Hepatocyte (in vitro differentiated cells): ENCODE measurements at regions not wholly inside any gene's neighbourhood (a gene's known extent, or its start where the extent isn't known, plus 50 kb on each side); places are given as distances from the start of the nearest gene placed in this dataset.

Experiments
- DNase-seq: peaks from one replicate; pipeline ENCODE4 v3.0.0-alpha.2; 2016; ENCODE audit warnings: low spot score
- H2AFZ ChIP-seq: fragments of 200-600 bp; sonication (generic); 2 replicates; pipeline ENCODE4 v1.6.0; 2016; ENCODE audit warnings: antibody characterized with exemption, mild to moderate bottlenecking
- H3K27ac ChIP-seq: fragments of 200-600 bp; sonication (generic); 2 replicates; pipeline ENCODE4 v1.5.1; 2016; ENCODE audit warnings: mild to moderate bottlenecking
- H3K27me3 ChIP-seq: fragments of 200-600 bp; sonication (generic); 2 replicates; pipeline ENCODE4 v1.6.1; 2016
- H3K36me3 ChIP-seq: fragments of 200-600 bp; sonication (generic); replicated peaks from 2 replicates; pipeline ENCODE4 v1.5.1; 2016; ENCODE audit warnings: low read depth; ENCODE audit not compliant: insufficient read depth
- H3K4me1 ChIP-seq: fragments of 200-600 bp; sonication (generic); 2 replicates; pipeline ENCODE4 v1.5.1; 2016; ENCODE audit warnings: mild to moderate bottlenecking, moderate library complexity; ENCODE audit not compliant: insufficient read depth
- H3K4me2 ChIP-seq: fragments of 200-600 bp; sonication (generic); 2 replicates; pipeline ENCODE4 v1.6.0; 2016
- H3K4me3 ChIP-seq: fragments of 200-600 bp; sonication (generic); 2 replicates; pipeline ENCODE4 v1.5.1; 2016; ENCODE audit warnings: mild to moderate bottlenecking
- H3K79me2 ChIP-seq: fragments of 200-600 bp; sonication (generic); 2 replicates; pipeline ENCODE4 v1.6.0; 2017; ENCODE audit warnings: mild to moderate bottlenecking
- H3K9me2 ChIP-seq: fragments of 200-600 bp; sonication (generic); replicated peaks from 2 replicates; pipeline ENCODE4 v1.6.0; 2017; ENCODE audit warnings: mild to moderate bottlenecking; ENCODE audit not compliant: insufficient read depth
- H3K9me3 ChIP-seq: fragments of 200-600 bp; sonication (generic); 2 replicates; pipeline ENCODE4 v1.5.1; 2016; ENCODE audit warnings: low read depth, mild to moderate bottlenecking
- H4K20me1 ChIP-seq: fragments of 200-600 bp; sonication (generic); 2 replicates; pipeline ENCODE4 v1.6.0; 2016; ENCODE audit warnings: mild to moderate bottlenecking; ENCODE audit not compliant: insufficient read depth, poor library complexity, severe bottlenecking
- EZH2 ChIP-seq: fragments of 200-600 bp; sonication (generic); IDR thresholded peaks from 2 replicates; pipeline ENCODE4 v1.6.1; 2016; ENCODE audit warnings: antibody characterized with exemption, mild to moderate bottlenecking, borderline replicate concordance
- EZH2phosphoT487 ChIP-seq: fragments of 200-600 bp; sonication (generic); IDR thresholded peaks from one replicate; pipeline ENCODE4 v1.6.1; 2018; ENCODE audit warnings: antibody characterized with exemption, mild to moderate bottlenecking, low read depth, moderate library complexity; ENCODE audit not compliant: unreplicated experiment, severe bottlenecking
- WGBS: methylation state at CpG from one replicate; pipeline ENCODE4 v1.1.6; 2016; ENCODE audit warnings: low lambda C conversion rate; ENCODE audit errors: missing lambda C conversion rate; 5-methylcytosine and 5-hydroxymethylcytosine counted together
- TF ChIP-seq, protein P1 (sequence below): fragments of 200-600 bp; sonication (generic); IDR thresholded peaks from 2 replicates; pipeline ENCODE4 v1.5.1; 2016; ENCODE audit warnings: antibody characterized with exemption, mild to moderate bottlenecking; ENCODE audit not compliant: poor library complexity

DNA sequence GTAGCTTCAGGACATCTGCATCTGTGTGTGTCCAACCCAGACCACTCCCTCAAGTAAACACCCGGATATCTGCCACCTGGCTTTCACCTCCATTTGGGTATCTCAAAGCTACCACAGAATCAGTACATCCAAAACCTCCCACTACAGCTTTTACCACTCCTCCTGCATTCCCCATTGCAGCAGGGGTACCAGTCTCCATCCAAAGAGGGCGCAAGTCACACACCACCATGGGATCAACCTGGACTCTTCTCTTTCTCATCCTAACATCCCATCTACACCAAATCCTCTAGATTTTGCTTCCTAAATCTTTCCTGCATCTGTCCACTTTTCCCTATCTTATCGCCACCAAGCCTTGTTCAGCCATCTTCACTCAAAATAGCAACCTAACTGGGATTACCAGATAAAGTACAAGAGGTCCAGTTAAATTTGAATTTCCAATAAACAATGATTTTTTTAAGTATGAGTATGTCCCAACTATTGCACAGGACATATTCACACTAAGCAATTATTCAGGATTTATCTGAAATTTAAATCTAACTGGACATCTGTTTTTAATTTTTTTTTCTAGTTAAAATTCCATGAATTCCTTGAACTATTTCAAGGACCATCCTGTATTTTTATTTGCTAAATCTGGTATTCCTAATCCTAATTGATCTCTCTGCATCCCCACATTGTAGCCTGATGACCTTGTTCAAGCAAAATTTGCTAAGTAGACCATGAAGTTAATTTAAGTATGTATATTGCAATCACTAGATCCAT is 164.3 kb upstream of the MLN start:
- no peaks in the 10 kb centered on the region for H3K9me3 ChIP-seq
- DNase-seq: no peak
- H3K27ac ChIP-seq: no peak overlapping the region
- H3K4me2 ChIP-seq: no peak overlapping the region
- WGBS: 40% methylated on average over 3 of the region's 3 CpGs
- no peaks in the 10 kb centered on the region for H4K20me1 ChIP-seq
- H3K4me1 ChIP-seq: no peaks in the 10 kb centered on the region
- no peaks in the 10 kb centered on the region for H3K36me3 ChIP-seq
- no peaks in the 10 kb centered on the region for H3K79me2 ChIP-seq
- H3K27me3 ChIP-seq: peaks cover 3% of the 10 kb centered on the region
- no peaks in the 10 kb centered on the region for H3K9me2 ChIP-seq
- no peak overlapping the region for H2AFZ ChIP-seq
- no peak overlapping the region for H3K4me3 ChIP-seq
- TF ChIP-seq, protein P1, sequence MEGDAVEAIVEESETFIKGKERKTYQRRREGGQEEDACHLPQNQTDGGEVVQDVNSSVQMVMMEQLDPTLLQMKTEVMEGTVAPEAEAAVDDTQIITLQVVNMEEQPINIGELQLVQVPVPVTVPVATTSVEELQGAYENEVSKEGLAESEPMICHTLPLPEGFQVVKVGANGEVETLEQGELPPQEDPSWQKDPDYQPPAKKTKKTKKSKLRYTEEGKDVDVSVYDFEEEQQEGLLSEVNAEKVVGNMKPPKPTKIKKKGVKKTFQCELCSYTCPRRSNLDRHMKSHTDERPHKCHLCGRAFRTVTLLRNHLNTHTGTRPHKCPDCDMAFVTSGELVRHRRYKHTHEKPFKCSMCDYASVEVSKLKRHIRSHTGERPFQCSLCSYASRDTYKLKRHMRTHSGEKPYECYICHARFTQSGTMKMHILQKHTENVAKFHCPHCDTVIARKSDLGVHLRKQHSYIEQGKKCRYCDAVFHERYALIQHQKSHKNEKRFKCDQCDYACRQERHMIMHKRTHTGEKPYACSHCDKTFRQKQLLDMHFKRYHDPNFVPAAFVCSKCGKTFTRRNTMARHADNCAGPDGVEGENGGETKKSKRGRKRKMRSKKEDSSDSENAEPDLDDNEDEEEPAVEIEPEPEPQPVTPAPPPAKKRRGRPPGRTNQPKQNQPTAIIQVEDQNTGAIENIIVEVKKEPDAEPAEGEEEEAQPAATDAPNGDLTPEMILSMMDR: peak; percentile 47
- TF ChIP-seq EZH2: no peak

DNA sequence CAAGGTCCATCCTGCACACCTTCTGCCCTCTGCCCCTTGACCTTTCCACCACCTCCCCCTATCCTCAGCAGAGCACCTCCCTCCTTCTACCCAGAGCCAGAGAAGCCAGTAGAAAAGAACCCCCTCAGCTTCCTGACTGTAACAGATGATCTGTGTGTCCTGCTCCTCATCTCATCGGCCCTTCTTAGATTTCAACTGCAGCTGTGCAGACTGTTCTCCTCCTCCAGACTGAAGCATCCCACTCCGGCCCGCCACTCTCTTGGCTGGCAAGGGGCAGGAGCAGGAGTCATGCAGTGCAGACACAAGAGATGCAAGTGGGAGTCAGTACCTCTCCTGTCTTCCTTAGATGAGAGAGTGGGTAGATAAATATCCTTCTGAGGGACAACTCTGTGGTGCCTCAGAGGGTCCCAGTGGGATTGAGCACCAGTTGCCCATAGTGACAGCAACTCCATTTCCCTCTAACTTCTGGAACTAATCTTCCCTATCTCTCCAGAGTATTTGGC is 163.5 kb upstream of the MLN start:
- Histone ChIP-seq H3K4me1 (no peaks in the 10 kb centered on the region), H3K9me2 (no peaks in the 10 kb centered on the region), H3K9me3 (no peaks in the 10 kb centered on the region), H4K20me1 (no peaks in the 10 kb centered on the region), H3K79me2 (no peaks in the 10 kb centered on the region), H3K27me3 (peaks cover 3% of the 10 kb centered on the region), H3K4me3 (no peak overlapping the region), H2AFZ (no peak overlapping the region), H3K4me2 (no peak overlapping the region), H3K27ac (no peak overlapping the region), H3K36me3 (no peaks in the 10 kb centered on the region)
- TF ChIP-seq EZH2phosphoT487 (no peak), EZH2 (no peak)
- TF ChIP-seq, protein P1: no peak
- 71% methylated on average over 3 of the region's 3 CpGs for WGBS
- no peak for DNase-seq

DNA sequence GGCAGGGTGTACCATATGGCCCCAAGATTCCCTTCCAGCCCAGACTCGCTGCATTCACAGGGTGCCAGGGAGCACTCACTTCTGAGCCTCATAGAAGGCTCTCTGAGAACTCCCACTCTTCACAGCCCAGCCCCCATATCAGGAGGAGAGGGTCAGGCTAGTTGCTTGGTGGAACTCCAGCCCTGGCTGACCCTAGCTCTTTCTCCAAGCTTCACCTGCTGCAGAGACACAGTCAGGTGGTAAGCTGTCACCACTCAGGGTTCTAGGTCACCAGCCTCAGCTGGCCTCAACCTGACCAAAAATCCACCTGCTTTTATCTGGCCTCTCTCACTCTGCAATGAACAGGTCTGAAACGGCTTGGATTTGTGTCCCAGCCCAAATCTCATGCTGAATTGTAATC is 162.7 kb upstream of the MLN start:
- peaks cover under 1% of the 10 kb centered on the region for H3K27me3 ChIP-seq
- H3K9me2 ChIP-seq: no peaks in the 10 kb centered on the region
- no peaks in the 10 kb centered on the region for H3K79me2 ChIP-seq
- H3K36me3 ChIP-seq: no peaks in the 10 kb centered on the region
- no peak overlapping the region for H3K27ac ChIP-seq
- no peaks in the 10 kb centered on the region for H3K9me3 ChIP-seq
- TF ChIP-seq, protein P1: no peak
- TF ChIP-seq EZH2: no peak
- no peak for DNase-seq
- H3K4me2 ChIP-seq: no peak overlapping the region
- 66% methylated on average over 2 of the region's 2 CpGs for WGBS
- no peaks in the 10 kb centered on the region for H4K20me1 ChIP-seq
- no peak overlapping the region for H3K4me3 ChIP-seq
- no peaks in the 10 kb centered on the region for H3K4me1 ChIP-seq
- H2AFZ ChIP-seq: no peak overlapping the region
